A549 (cell line): ENCODE measurements at regions not wholly inside any gene's neighbourhood (a gene's known extent, or its start where the extent isn't known, plus 50 kb on each side); places are given as distances from the start of the nearest gene placed in this dataset.

ENCODE experiments used
- FOSB ChIP-seq: fragments of 250-450 bp; sonication (Bioruptor Pico); IDR thresholded peaks from 2 replicates; pipeline ENCODE4 v1.5.0; 2020; ENCODE audit warnings: mild to moderate bottlenecking, moderate library complexity
- HDAC2 ChIP-seq: fragments of 200-600 bp; sonication (generic); IDR thresholded peaks from 2 replicates; pipeline ENCODE4 v1.6.1; 2016
- POLR2A ChIP-seq: IDR thresholded peaks from 2 replicates; pipeline ENCODE4 v1.6.1; 2012; ENCODE audit warnings: mild to moderate bottlenecking, low read length
- TF ChIP-seq, protein P1 (sequence below): IDR thresholded peaks from 2 replicates; pipeline ENCODE4 v1.6.1; 2012
- TF ChIP-seq, protein P2 (sequence below): fragments of >200 bp; sonication (Bioruptor Twin); formaldehyde crosslinking; IDR thresholded peaks from 3 replicates; pipeline ENCODE4 v1.5.1; 2016
- TF ChIP-seq, protein P3 (sequence below): fragments of >200 bp; sonication (Bioruptor Twin); formaldehyde crosslinking; IDR thresholded peaks from 3 replicates; pipeline ENCODE4 v1.6.1; 2016
- TF ChIP-seq, protein P4 (sequence below): fragments of 150-350 bp; IDR thresholded peaks from 2 replicates; pipeline ENCODE4 v1.6.1; 2014; ENCODE audit warnings: low read depth, mild to moderate bottlenecking, low read length

DNA sequence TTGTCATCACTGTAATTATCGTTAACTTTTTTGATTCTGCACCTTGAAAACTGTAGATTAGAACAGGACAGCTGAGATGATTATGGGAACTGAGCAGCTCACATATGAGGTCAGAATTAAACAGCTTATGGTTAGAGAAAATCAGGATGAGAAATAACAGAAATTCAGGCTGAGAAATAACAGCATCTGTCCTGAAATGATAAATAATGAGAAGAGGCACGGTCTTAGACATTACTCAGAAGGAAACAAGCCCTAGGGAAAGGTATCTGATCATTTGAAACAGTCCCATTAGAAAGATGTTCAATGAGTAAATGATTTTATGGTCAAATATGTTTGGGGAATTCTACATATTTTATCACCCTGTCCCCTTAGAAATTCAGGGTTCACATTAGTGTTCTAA is 65.6 kb upstream of the PCGF5 start:
- TF ChIP-seq, protein P1, sequence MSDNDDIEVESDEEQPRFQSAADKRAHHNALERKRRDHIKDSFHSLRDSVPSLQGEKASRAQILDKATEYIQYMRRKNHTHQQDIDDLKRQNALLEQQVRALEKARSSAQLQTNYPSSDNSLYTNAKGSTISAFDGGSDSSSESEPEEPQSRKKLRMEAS: no peak
- TF ChIP-seq, protein P2, sequence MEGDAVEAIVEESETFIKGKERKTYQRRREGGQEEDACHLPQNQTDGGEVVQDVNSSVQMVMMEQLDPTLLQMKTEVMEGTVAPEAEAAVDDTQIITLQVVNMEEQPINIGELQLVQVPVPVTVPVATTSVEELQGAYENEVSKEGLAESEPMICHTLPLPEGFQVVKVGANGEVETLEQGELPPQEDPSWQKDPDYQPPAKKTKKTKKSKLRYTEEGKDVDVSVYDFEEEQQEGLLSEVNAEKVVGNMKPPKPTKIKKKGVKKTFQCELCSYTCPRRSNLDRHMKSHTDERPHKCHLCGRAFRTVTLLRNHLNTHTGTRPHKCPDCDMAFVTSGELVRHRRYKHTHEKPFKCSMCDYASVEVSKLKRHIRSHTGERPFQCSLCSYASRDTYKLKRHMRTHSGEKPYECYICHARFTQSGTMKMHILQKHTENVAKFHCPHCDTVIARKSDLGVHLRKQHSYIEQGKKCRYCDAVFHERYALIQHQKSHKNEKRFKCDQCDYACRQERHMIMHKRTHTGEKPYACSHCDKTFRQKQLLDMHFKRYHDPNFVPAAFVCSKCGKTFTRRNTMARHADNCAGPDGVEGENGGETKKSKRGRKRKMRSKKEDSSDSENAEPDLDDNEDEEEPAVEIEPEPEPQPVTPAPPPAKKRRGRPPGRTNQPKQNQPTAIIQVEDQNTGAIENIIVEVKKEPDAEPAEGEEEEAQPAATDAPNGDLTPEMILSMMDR: no peak
- no peak for TF ChIP-seq HDAC2
- no peak for TF ChIP-seq POLR2A
- TF ChIP-seq FOSB (CRISPR knock-in tag): no peak
- TF ChIP-seq, protein P3, sequence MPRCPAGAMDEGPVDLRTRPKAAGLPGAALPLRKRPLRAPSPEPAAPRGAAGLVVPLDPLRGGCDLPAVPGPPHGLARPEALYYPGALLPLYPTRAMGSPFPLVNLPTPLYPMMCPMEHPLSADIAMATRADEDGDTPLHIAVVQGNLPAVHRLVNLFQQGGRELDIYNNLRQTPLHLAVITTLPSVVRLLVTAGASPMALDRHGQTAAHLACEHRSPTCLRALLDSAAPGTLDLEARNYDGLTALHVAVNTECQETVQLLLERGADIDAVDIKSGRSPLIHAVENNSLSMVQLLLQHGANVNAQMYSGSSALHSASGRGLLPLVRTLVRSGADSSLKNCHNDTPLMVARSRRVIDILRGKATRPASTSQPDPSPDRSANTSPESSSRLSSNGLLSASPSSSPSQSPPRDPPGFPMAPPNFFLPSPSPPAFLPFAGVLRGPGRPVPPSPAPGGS: no peak
- TF ChIP-seq, protein P4, sequence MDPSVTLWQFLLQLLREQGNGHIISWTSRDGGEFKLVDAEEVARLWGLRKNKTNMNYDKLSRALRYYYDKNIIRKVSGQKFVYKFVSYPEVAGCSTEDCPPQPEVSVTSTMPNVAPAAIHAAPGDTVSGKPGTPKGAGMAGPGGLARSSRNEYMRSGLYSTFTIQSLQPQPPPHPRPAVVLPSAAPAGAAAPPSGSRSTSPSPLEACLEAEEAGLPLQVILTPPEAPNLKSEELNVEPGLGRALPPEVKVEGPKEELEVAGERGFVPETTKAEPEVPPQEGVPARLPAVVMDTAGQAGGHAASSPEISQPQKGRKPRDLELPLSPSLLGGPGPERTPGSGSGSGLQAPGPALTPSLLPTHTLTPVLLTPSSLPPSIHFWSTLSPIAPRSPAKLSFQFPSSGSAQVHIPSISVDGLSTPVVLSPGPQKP: no peak
